RWPE1 (cell line): ENCODE measurements at regions not wholly inside any gene's neighbourhood (a gene's known extent, or its start where the extent isn't known, plus 50 kb on each side); places are given as distances from the start of the nearest gene placed in this dataset.

Source experiments
- CTCF ChIA-PET: fragments of 350-600 bp; sonication (Branson Sonifier 250); formaldehyde crosslinking; extraction: SDS; loops from one replicate; lab custom pipeline; 2021; lab: Yijun Ruan, JAX
- POLR2A ChIA-PET: fragments of 400-600 bp; formaldehyde crosslinking; extraction: SDS; loops from one replicate; lab custom pipeline; 2020; ENCODE audit warnings: antibody characterized with exemption; ENCODE audit not compliant: low non-redundant PET; lab: Yijun Ruan, JAX
- DNase-seq: peaks from one replicate; pipeline ENCODE4 v3.0.0; 2012; ENCODE audit warnings: low spot score
- H3K27ac ChIP-seq: fragments of 450-650 bp; 2 replicates; pipeline ENCODE4 v1.5.1; 2017
- TF ChIP-seq, protein P1 (sequence below): fragments of 450-650 bp; conservative IDR thresholded peaks from 2 replicates; pipeline ENCODE4 v1.5.1; 2017; ENCODE audit warnings: low read depth, mild to moderate bottlenecking

DNA sequence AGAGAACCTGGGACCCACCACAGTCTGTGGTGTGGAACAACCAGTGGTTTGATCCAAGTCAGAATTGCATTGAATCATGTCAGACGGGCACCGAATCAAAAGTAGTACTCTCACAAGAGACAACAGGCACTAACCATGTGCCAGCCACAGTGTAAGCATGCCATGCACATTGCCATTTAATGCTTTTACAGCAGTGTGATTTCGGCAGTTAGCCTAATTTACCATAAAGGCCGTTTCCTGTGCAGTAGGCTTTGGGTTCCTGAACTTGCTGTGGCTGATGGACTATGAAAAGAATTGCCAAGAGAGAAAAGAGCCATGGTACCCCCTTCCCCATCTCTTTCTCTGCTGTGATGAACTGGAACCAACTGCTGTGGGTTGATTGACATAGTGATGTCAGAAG lies 540.6 kb downstream of the EBF1 start:
- TF ChIP-seq, protein P1, sequence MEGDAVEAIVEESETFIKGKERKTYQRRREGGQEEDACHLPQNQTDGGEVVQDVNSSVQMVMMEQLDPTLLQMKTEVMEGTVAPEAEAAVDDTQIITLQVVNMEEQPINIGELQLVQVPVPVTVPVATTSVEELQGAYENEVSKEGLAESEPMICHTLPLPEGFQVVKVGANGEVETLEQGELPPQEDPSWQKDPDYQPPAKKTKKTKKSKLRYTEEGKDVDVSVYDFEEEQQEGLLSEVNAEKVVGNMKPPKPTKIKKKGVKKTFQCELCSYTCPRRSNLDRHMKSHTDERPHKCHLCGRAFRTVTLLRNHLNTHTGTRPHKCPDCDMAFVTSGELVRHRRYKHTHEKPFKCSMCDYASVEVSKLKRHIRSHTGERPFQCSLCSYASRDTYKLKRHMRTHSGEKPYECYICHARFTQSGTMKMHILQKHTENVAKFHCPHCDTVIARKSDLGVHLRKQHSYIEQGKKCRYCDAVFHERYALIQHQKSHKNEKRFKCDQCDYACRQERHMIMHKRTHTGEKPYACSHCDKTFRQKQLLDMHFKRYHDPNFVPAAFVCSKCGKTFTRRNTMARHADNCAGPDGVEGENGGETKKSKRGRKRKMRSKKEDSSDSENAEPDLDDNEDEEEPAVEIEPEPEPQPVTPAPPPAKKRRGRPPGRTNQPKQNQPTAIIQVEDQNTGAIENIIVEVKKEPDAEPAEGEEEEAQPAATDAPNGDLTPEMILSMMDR: no peak
- POLR2A ChIA-PET: no interaction called here
- DNase-seq: no peak
- CTCF ChIA-PET: interaction anchor here (0.6 kb wide), 1 partner anchor 392 kb away, joined by 6 read pairs; no protein-coding TSS in a partner anchor
- no peak overlapping the region for H3K27ac ChIP-seq

DNA sequence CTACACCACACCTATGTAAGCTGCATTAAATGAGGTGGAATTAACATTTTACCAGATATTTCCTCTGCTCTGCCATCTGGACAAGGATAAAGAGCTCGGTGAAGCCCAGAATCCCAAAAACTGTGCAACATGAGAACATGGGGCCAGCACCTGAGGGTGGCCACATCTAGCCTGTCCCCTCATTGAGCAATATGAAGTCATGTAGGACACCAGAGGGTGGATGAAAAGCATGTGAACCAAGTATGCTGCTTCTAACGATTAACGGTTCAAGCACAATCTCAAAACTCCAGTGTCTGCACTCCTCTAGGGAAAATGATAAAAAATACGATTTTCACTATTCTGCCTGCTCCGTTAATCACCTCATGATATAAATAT lies 545.8 kb downstream of the EBF1 start:
- TF ChIP-seq, protein P1: no peak
- H3K27ac ChIP-seq: no peak overlapping the region
- POLR2A ChIA-PET: no interaction called here
- DNase-seq: no peak
- CTCF ChIA-PET: interaction anchor here (0.5 to 0.7 kb wide), 3 partner anchors 167 to 579 kb away, joined by 3 to 5 read pairs (median 3); no protein-coding TSS in a partner anchor

- H3K27ac ChIP-seq: no peak overlapping the region
- TF ChIP-seq, protein P1: no peak
- POLR2A ChIA-PET: no interaction called here
- CTCF ChIA-PET: interaction anchor here (0.5 to 0.7 kb wide), 3 partner anchors 166 to 579 kb away, joined by 3 to 5 read pairs (median 3); no protein-coding TSS in a partner anchor
- no peak for DNase-seq
Observed at GRCh38 chr5:158553195-158553961, 546.3 kb downstream of the EBF1 start.

DNA sequence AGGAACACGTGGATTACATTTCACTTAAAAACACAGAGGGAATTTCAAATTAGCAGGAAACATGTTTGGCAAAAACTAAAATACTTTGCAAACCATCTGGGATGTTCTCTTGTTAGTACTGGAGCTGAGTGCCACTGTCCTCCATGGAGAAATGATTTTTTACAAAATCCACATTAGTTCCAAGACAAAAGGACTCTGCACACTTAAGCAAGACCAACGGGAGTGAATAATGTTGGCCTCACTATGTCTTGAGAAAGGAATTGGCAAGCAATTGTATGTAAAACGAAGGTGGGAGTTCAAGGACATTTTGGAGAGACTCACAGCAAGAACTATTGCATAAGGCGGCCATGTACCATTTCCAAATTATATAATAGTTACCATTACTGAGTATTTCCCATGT lies 547.5 kb downstream of the EBF1 start:
- ChIA-PET POLR2A (no interaction called here), CTCF (no interaction called here)
- no peak overlapping the region for H3K27ac ChIP-seq
- TF ChIP-seq, protein P1: no peak
- DNase-seq: no peak

- TF ChIP-seq, protein P1: no peak
- CTCF ChIA-PET: no interaction called here
- H3K27ac ChIP-seq: no peak overlapping the region
- POLR2A ChIA-PET: no interaction called here
- DNase-seq: no peak
Observed at GRCh38 chr5:158549311-158549710, 550.4 kb downstream of the EBF1 start.

DNA sequence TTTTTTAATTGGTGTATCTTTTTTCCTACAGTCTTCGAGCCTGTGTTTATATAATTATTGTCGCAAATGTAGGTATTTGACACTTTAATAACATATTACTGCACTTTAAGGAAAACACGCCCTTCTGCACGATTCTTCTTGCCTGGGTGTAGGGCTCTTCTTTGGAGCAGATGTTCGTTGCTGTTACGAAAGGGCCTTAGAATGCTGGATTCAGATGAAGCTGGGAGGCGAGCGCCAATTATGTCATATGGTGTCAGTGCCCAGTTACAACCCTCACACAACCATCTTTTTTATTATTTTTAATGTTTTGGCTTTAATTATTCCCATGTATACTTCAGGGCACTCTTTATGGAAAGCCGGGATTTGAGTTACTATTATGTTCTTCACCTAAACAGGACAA lies 553.0 kb downstream of the EBF1 start:
- TF ChIP-seq, protein P1: no peak
- H3K27ac ChIP-seq: no peak overlapping the region
- ChIA-PET CTCF (no interaction called here), POLR2A (no interaction called here)
- no peak for DNase-seq
